GM23248 (cell line): ENCODE measurements at regions not wholly inside any gene's neighbourhood (a gene's known extent, or its start where the extent isn't known, plus 50 kb on each side); places are given as distances from the start of the nearest gene placed in this dataset.
"Not testable (repeated sequence)": the region's sequence is repeated elsewhere in the genome, so short reads cannot be mapped to it uniquely, and the experiment has no call there.

ENCODE experiments used
- DNase-seq: peaks from one replicate; pipeline ENCODE4 v3.0.0-alpha.2; 2015
- H2AFZ ChIP-seq: fragments of 200-600 bp; sonication (generic); 2 replicates; pipeline ENCODE4 v1.6.1; 2016; ENCODE audit warnings: antibody characterized with exemption
- H3F3A ChIP-seq: fragments of 200-600 bp; sonication (generic); 2 replicates; pipeline ENCODE4 v1.6.1; 2016; ENCODE audit warnings: mild to moderate bottlenecking, antibody characterized with exemption, mixed run types; ENCODE audit not compliant: insufficient read depth
- H3K27ac ChIP-seq: fragments of 200-600 bp; sonication (generic); 2 replicates; pipeline ENCODE4 v1.5.1; 2016; ENCODE audit warnings: mild to moderate bottlenecking
- H3K27me3 ChIP-seq: fragments of 200-600 bp; sonication (generic); replicated peaks from 2 replicates; pipeline ENCODE4 v1.6.1; 2016; ENCODE audit warnings: mild to moderate bottlenecking; ENCODE audit not compliant: insufficient read depth
- H3K36me3 ChIP-seq: fragments of 200-600 bp; sonication (generic); 2 replicates; pipeline ENCODE4 v1.6.1; 2016; ENCODE audit warnings: low read depth, mild to moderate bottlenecking
- H3K4me1 ChIP-seq: fragments of 200-600 bp; sonication (generic); 2 replicates; pipeline ENCODE4 v1.6.1; 2016; ENCODE audit warnings: mild to moderate bottlenecking; ENCODE audit not compliant: insufficient read depth
- H3K4me2 ChIP-seq: fragments of 200-600 bp; sonication (generic); one replicate; pipeline ENCODE4 v1.6.1; 2016; ENCODE audit warnings: mild to moderate bottlenecking; ENCODE audit not compliant: unreplicated experiment
- H3K4me3 ChIP-seq: fragments of 200-600 bp; sonication (generic); 2 replicates; pipeline ENCODE4 v1.5.1; 2016; ENCODE audit warnings: mild to moderate bottlenecking
- H3K79me2 ChIP-seq: fragments of 200-600 bp; sonication (generic); 2 replicates; pipeline ENCODE4 v1.6.1; 2016; ENCODE audit warnings: mild to moderate bottlenecking; ENCODE audit not compliant: insufficient read depth
- H3K9ac ChIP-seq: fragments of 200-600 bp; sonication (generic); 2 replicates; pipeline ENCODE4 v1.6.1; 2016; ENCODE audit warnings: mild to moderate bottlenecking
- H3K9me2 ChIP-seq: fragments of 200-600 bp; sonication (generic); 2 replicates; pipeline ENCODE4 v1.6.1; 2016; ENCODE audit warnings: mixed run types, mild to moderate bottlenecking, moderate library complexity; ENCODE audit not compliant: insufficient read depth
- H3K9me3 ChIP-seq: fragments of 200-600 bp; sonication (generic); one replicate; pipeline ENCODE4 v1.6.1; 2017; ENCODE audit warnings: low read depth
- H4K20me1 ChIP-seq: fragments of 200-600 bp; sonication (generic); 2 replicates; pipeline ENCODE4 v1.6.0; 2016; ENCODE audit not compliant: insufficient read depth
- EZH2 ChIP-seq: fragments of 200-600 bp; sonication (generic); IDR thresholded peaks from 2 replicates; pipeline ENCODE4 v1.6.1; 2018; ENCODE audit warnings: antibody characterized with exemption, mild to moderate bottlenecking; ENCODE audit not compliant: insufficient read depth, poor library complexity, severe bottlenecking
- EZH2phosphoT487 ChIP-seq: fragments of 200-600 bp; sonication (generic); IDR thresholded peaks from 2 replicates; pipeline ENCODE4 v1.6.1; 2018; ENCODE audit warnings: antibody characterized with exemption, moderate library complexity, mild to moderate bottlenecking, low read depth; ENCODE audit not compliant: insufficient read depth
- WGBS, 2 experiments: methylation state at CpG; one replicate each; pipeline ENCODE4 v1.1.6; 2015 to 2017; ENCODE audit warnings: low lambda C conversion rate in 2 of 2, low coverage in 1 of 2; ENCODE audit errors: missing lambda C conversion rate in 2 of 2; 5-methylcytosine and 5-hydroxymethylcytosine counted together
- in situ Hi-C: fragments of 300-500 bp; cut with MboI; formaldehyde crosslinking; loops from 2 replicates; pipeline ENCODE4 v1.15.0; 2020

GRCh38 chr11:87454241-87454640, 416.5 kb downstream of the TMEM135 start:
- Histone ChIP-seq H2AFZ (no peak overlapping the region), H3K4me3 (no peak overlapping the region), H3K9me3 (no peaks in the 10 kb centered on the region), H3K79me2 (no peaks in the 10 kb centered on the region), H3K9ac (no peak overlapping the region), H3K36me3 (no peaks in the 10 kb centered on the region), H3F3A (no peaks in the 10 kb centered on the region), H3K27ac (no peak overlapping the region), H4K20me1 (no peaks in the 10 kb centered on the region), H3K9me2 (0 out of 2 replicates have a peak, but pooled peaks cover 11% of the 10 kb centered on the region), H3K4me1 (peaks cover 21% of the 10 kb centered on the region), H3K4me2 (no peak overlapping the region), H3K27me3 (no peaks in the 10 kb centered on the region)
- in situ Hi-C loops: loop anchor here (25.0 kb wide), 2 partner anchors 558 to 1083 kb away; no protein-coding TSS in a partner anchor
- DNase-seq: peak; percentile 19
- WGBS, 2 experiments: 0% methylated on average over 1 of the region's 1 CpG
- TF ChIP-seq EZH2phosphoT487 (no peak), EZH2 (no peak)

GRCh38 chr11:87453531-87454089, 415.9 kb downstream of the TMEM135 start:
- Histone ChIP-seq H3K27ac (no peak overlapping the region), H3K79me2 (no peaks in the 10 kb centered on the region), H3K9me2 (0 out of 2 replicates have a peak, but pooled peaks cover 11% of the 10 kb centered on the region), H3K27me3 (no peaks in the 10 kb centered on the region), H3K9me3 (no peaks in the 10 kb centered on the region), H3K4me3 (no peak overlapping the region), H4K20me1 (no peaks in the 10 kb centered on the region), H3K4me1 (peaks cover 21% of the 10 kb centered on the region), H3K36me3 (no peaks in the 10 kb centered on the region), H2AFZ (no peak overlapping the region), H3K9ac (no peak overlapping the region), H3F3A (no peaks in the 10 kb centered on the region), H3K4me2 (no peak overlapping the region)
- TF ChIP-seq EZH2 (no peak), EZH2phosphoT487 (no peak)
- in situ Hi-C loops: loop anchor here (25.0 kb wide), 2 partner anchors 559 to 1084 kb away; no protein-coding TSS in a partner anchor
- 86 to 90% methylated on average over 5 of the region's 5 CpGs for WGBS, 2 experiments
- no peak for DNase-seq

DNA sequence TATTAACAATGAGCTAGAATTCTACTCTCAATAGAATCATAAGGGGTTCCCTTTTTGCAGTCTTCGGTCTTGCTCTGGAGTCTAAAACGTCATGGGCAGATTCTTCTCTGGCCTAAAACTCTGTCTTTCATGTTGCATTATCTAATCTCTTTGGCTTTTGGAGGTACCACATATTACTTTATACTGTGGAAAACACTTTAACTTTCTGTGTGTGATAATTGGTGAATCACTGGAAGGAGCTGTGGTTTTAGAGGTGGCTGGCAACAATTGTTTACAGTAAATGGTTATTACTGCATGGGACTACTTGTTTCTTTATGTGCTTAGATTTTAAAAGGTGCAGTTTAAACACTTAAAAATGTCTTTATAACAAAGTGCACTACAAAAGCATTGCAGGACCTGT, 414.3 kb downstream of the TMEM135 start:
- in situ Hi-C loops: loop anchor here (25.0 kb wide), 2 partner anchors 560 to 1085 kb away; no protein-coding TSS in a partner anchor
- not testable (repeated sequence) for H3K27me3 ChIP-seq, H4K20me1 ChIP-seq, H3K27ac ChIP-seq, H2AFZ ChIP-seq, H3K4me2 ChIP-seq, H3K36me3 ChIP-seq, H3F3A ChIP-seq, H3K79me2 ChIP-seq, H3K9ac ChIP-seq, H3K9me3 ChIP-seq, H3K4me3 ChIP-seq
- DNase-seq: peak; percentile 29
- Histone ChIP-seq H3K4me1 (peaks cover 21% of the 10 kb centered on the region), H3K9me2 (0 out of 2 replicates have a peak, but pooled peaks cover 11% of the 10 kb centered on the region)
- 95 to 96% methylated on average over 2 of the region's 2 CpGs for WGBS, 2 experiments

- Histone ChIP-seq H3K4me2 (no peak overlapping the region), H3K27ac (no peak overlapping the region), H4K20me1 (no peaks in the 10 kb centered on the region), H3K4me1 (peaks cover 21% of the 10 kb centered on the region), H3K27me3 (no peaks in the 10 kb centered on the region), H3F3A (peaks cover 1% of the 10 kb centered on the region; the same call in 1 of the 2 replicates), H3K36me3 (no peaks in the 10 kb centered on the region), H3K4me3 (no peak overlapping the region), H3K79me2 (no peaks in the 10 kb centered on the region), H3K9ac (no peak overlapping the region), H3K9me2 (0 out of 2 replicates have a peak, but pooled peaks cover 11% of the 10 kb centered on the region), H3K9me3 (no peaks in the 10 kb centered on the region), H2AFZ (no peak overlapping the region)
- WGBS, 2 experiments: 96% methylated on average over 6 of the region's 6 CpGs
- TF ChIP-seq EZH2phosphoT487 (no peak), EZH2 (no peak)
- no peak for DNase-seq
- in situ Hi-C loops: loop anchor here (25.0 kb wide), 2 partner anchors 561 to 1086 kb away; no protein-coding TSS in a partner anchor
Observed at GRCh38 chr11:87451395-87451794, 413.7 kb downstream of the TMEM135 start.

DNA sequence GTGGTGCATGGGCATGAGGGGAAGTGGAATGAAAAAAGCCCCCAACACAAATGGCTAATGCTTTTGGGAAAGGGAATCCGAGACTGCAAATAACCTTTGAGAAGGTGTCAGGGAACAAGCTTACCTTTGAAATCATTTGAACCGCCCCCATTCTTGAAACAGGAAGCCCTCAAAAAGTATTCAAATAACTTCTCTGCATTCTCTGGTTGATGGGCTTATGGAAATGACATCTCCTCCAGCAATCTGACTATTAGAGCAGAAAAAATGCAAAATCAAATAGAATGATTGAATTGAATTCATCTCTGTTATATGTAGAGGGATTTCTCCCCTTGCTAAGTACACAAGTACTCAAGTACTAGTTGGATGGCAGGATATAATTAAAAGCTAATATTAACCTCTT, 409.9 kb downstream of the TMEM135 start:
- DNase-seq: no peak
- Histone ChIP-seq H3K27me3 (no peaks in the 10 kb centered on the region), H3K4me1 (peaks cover 34% of the 10 kb centered on the region), H3F3A (peaks cover 15% of the 10 kb centered on the region), H3K9ac (no peak overlapping the region), H4K20me1 (no peaks in the 10 kb centered on the region), H3K36me3 (no peaks in the 10 kb centered on the region), H3K9me2 (no peaks in the 10 kb centered on the region), H2AFZ (no peak overlapping the region), H3K4me3 (no peak overlapping the region), H3K4me2 (no peak overlapping the region), H3K9me3 (no peaks in the 10 kb centered on the region), H3K27ac (no peak overlapping the region), H3K79me2 (no peaks in the 10 kb centered on the region)
- in situ Hi-C loops: no loop called here
- TF ChIP-seq EZH2phosphoT487 (no peak), EZH2 (no peak)
- WGBS, 2 experiments: 93 to 94% methylated on average over 2 of the region's 2 CpGs
